Stimulated activated CD4-positive, alpha-beta T cell treated with anti-CD3 and anti-CD28 coated beads, TNF-alpha, amount 100 ng/mL, for 24 hours (primary cell): ENCODE measurements at regions not wholly inside any gene's neighbourhood (a gene's known extent, or its start where the extent isn't known, plus 50 kb on each side); places are given as distances from the start of the nearest gene placed in this dataset.
"Not testable (repeated sequence)": the region's sequence is repeated elsewhere in the genome, so short reads cannot be mapped to it uniquely, and the experiment has no call there.

Source experiments
- DNase-seq, 3 experiments: peaks; one replicate each; pipeline ENCODE4 v3.0.0-alpha.2; 2020; ENCODE audit warnings: low read depth in 3 of 3

- no peak for DNase-seq
Measured at GRCh38 chr6:134784336-134784735, 165.6 kb downstream of the ALDH8A1 start.

GRCh38 chr6:134778431-134778830 is 171.5 kb downstream of the ALDH8A1 start:
- DNase-seq, result no peak

- no peak for DNase-seq
Measured at GRCh38 chr6:134774201-134774638, 175.7 kb downstream of the ALDH8A1 start.

- no peak for DNase-seq
Measured at GRCh38 chr6:134772671-134773360, 177.1 kb downstream of the ALDH8A1 start.

- no peak for DNase-seq
Measured at GRCh38 chr6:134768931-134769330, 181.0 kb downstream of the ALDH8A1 start.

DNA sequence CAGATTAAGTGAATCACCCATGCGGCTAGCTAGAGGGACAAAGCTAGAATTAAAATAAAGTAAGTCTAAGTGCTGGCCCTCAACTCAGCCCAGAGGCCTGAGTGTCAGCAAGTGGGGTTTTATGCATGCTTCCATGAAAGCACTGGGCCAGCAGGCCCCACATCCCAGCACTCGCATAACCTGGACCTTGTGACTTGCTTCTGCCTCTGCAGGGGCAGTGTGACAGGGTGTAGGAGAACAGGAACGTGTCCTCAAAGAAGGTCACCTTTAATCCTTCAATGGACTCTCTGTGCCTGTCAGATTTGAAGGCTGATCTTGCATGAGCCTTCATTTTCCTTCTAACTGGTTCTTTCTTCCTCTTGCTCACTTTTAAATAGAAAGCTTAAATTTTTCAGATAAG is 183.4 kb downstream of the ALDH8A1 start:
- no peak for DNase-seq

DNA sequence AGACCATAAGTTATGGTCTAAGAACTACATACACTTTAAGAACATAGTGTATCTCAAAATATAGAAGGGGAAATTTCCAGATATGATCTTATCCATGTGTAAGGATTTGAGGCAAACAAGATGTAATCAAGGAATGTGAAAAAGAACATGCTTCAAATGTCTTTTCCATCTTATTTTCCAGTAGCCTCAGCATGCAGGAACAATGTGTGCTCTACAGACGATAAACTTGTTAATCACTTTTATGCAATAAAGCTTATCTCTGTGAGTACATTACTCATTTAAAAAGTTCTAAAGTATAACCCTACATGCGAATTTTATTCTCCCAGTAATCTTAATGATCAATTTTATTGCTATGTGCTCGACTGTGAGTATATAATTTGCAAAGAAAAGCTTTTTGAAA is 185.2 kb downstream of the ALDH8A1 start:
- DNase-seq, result no peak

- DNase-seq, result not testable (repeated sequence)
Measured at GRCh38 chr6:134763575-134763974, 186.3 kb downstream of the ALDH8A1 start.

DNA sequence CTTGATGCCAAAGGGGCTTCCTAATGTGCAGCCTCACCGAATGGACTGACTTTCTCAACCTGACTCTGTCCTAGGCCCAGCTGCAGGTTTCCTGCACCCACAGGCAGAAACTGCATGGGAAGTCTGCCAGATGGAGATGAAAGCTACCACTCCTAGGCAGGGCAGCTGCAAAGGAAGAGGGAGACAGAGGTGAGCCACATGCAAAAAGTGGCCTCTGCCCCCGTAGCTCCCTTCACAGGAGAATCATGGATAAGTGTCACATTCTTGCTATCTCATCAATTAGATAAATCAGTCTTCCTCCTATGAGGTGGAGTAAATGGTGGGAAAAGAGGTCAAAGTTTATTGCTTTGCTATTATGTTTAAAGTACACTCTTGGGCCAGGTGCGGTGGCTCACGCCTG is 191.3 kb downstream of the ALDH8A1 start:
- DNase-seq, result no peak

GRCh38 chr6:134757911-134758361 is 192.0 kb downstream of the ALDH8A1 start:
- no peak for DNase-seq

DNA sequence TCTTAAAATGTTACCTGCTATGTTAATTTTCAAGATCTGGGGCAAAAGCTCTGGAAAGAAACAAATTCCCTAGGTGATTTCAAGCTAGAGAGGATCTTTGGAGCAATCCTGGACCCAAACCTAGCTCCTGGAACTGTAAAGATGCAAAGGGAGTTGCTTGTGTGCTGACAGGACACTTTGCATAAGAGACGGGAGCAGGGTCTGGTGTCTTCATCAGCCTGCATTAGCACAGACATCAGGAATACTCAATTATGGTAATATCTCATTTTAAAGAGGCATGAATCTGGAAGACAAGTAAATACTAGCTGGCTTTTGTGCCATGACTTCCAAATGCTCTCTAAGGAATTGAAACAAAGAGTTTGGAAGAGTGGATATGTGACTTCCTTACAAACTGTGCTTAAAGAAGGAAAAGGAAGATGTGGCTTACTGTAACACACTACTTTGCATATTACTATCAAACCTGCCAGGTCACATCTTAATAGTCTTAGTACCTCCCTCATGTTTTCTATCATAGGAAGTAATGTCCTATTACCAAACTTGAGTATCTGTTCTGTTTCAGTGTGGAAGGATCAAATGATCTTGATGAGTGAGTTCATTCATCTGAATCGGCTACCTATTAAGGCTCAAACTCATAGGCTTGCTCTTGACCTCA is 193.4 kb downstream of the ALDH8A1 start:
- no peak for DNase-seq

DNA sequence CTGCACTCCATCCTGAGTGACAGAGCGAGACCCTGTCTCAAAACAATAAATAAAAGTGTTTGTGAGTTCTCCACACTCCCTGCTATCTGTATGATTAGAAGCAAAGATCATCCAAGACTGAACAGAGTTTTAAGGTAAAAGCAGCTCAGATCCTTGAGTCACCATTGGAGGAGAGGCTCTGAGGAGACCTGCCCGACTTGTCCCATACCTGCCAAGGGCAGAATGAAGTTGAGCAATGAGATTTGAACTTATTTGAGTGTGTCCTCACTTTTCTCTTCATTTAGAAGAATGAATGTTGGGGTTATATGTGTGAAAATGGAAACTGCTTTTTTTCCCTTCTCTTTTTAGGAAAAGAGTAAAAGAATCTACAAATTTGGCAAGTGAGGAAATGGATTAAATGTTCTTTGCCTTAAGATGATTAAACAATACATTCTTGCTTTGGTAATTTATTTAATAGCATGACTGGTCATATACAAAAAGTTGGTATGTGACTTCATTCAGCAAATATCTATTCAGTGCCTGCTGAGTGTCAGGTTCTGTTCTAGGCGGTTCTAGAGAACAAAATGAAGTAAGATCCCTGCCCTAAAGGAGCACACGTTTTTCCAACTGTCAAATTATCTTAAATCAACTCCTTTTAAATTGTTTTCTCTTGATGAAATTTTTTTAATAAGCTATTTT is 195.7 kb downstream of the ALDH8A1 start:
- DNase-seq, result no peak

DNA sequence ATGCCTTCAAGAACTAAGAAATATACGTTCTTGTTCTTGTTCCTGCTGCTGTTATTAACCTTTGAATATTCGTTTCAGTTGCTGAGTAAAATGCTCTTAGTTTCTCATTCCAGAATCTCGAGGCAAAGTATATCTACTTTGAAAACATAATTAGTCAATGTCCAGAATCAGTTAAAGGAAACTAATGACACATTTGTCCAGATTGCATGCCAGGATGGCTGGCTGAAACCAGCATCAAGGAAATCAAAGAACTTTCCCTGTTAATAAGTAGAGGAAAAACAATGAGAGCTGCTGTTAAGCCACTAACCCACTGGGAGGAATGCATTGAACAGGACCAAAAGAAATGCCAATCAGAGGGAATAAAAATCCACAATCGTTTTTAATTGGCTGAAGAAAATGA is 196.9 kb downstream of the ALDH8A1 start:
- no peak for DNase-seq

- DNase-seq, result no peak
Measured at GRCh38 chr6:134752445-134752844, 197.5 kb downstream of the ALDH8A1 start.

DNA sequence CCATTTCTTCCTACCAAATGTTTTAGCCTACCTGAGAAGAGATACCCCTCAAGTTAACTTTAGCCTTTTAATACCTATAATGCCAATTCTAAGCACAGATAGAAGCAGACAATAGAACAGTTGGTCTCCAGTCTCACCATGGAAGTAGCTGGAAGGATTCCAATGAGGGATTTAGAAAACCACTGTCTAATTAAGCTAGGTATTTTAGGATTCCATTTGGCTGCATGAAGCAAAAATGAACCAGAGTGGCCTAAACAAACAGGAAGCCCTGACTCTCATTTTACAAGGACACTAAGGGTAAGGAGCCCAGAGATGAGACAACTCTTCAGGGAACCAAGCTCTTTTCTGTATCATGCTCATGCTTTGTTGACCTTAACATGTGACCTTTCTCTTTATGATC is 199.2 kb downstream of the ALDH8A1 start:
- no peak for DNase-seq

DNA sequence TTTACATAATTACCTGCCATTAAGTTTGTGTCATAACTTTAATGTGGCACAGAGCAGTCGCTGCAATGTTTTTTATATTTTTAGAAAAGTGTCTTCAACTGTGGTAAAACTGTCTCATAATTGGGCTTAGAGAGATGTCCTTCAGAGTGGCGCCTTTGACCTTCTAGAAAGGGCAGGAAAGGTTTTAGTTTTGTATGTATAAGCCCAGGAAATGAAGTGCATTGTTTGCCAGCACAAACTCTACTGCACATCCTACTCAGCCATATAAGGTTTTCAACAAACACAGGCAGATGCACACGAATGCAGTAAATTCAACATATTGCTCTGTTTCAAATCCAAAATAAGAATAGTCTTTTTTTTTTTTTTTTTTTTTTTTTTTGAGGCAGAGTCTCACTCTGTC is 201.4 kb downstream of the ALDH8A1 start:
- DNase-seq, result no peak

DNA sequence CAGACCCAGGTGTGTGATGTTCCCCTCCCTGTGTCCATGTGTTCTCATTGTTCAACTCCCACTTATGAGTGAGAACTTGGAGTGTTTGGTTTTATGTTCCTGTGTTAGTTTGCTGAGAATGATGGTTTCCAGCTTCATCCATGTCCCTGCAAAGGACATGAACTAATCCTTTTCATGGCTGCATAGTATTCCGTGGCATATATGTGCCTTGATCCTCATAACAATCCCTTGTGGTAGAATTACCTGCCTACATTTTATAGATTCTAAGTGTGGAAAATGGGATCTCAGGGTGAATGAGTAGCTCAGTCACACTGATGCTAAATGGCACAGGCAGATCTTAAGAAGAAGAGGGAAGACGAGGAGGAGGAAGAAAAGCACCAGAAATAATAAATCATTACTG is 202.7 kb downstream of the ALDH8A1 start:
- not testable (repeated sequence) for DNase-seq

- DNase-seq, result no peak
Measured at GRCh38 chr6:134746140-134746539, 203.8 kb downstream of the ALDH8A1 start.

DNA sequence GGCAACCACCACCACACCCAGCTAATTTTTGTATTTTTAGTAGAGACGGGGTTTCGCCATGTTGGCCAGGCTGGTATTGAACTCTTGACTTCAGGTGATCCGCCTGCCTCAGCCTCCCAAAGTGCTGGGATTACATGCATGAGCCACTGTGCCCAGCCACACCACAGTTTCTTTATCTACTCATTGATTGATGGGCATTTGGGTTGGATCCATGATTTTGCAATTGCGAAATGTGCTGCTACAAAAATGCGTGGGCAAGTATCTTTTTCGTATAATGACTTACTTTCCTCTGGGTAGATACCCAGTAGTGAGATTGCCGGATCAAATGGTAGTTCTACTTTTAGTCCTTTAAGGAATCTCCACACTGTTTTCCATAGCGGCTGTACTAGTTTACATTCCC is 204.7 kb downstream of the ALDH8A1 start:
- not testable (repeated sequence) for DNase-seq

DNA sequence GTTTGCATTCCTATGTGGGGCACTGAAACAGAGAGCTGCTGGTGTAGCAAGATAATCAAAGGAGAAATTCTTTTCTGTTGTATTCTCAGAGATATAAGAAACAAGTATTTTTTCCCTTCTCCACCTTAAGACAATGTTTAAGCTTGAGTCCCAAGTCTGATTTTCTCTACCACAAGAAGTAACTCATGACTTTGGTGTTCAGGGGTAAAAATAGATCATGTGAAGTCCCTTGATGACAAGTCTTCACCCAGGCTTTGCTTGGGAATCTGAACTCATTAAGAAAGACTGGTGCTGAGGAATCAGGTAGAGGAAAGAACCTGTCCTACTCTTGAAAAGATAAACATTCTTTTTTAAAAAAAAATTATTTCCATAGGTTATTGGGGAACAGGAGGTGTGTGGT is 205.6 kb downstream of the ALDH8A1 start:
- no peak for DNase-seq

GRCh38 chr6:134741200-134741536 is 208.7 kb downstream of the ALDH8A1 start:
- no peak for DNase-seq

DNA sequence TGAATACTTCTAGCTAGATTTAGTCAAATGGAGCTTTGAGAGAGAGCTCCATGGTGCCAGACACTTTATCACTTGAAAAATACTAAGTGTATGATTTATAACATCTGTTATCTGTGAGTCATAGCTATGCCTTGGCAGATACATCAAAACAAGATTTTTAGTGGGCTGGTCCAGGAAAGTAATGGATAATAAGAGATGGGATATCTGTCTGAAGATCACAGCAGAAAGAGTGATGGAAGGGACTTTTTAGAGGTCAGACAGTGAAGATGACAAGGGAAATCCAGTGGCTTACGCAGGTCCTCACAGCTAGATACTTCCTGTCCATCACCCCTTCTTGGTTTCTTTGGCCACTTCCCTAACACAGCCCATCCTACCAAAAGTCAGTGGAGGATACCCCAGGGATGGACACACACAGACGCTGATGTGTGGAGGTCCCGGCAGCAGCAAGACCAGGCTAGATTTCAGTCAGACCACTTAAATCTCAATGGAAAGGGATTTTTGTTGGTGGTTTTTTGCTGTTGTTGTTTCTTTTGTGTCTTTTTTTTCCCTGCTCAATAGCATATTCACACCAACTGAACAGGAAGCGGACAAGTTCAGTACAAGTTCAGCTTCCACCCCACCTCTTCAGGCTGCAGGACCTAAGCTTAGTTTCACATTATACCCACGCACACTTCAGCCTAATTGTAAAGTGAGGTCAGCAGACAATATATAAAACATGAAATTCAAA is 209.3 kb downstream of the ALDH8A1 start:
- DNase-seq, result no peak

- DNase-seq, result no peak
Measured at GRCh38 chr6:134740027-134740373, 209.9 kb downstream of the ALDH8A1 start.
